ENCODE measurements at regions not wholly inside any gene's neighbourhood (a gene's known extent, or its start where the extent isn't known, plus 50 kb on each side); places are given as distances from the start of the nearest gene placed in this dataset.
A peak's percentile ranks its signal among the peaks of the same experiment; 100 is the strongest.
"Not testable (repeated sequence)": the region's sequence is repeated elsewhere in the genome, so short reads cannot be mapped to it uniquely, and the experiment has no call there.

- peak in 1 of 3 experiments; percentile 33; a peak in 1 of 4 replicates for TF ChIP-seq CTCF (IDR thresholded peaks at IDR 0.05; ENCODE audit: control extremely low read depth in 1 of 3, insufficient read depth in 1 of 3, low read depth in 1 of 3, low read length in 3 of 3)
- TF ChIP-seq JUN (IDR thresholded peaks at IDR 0.05; ENCODE audit: low read depth, low read length); TCF12 (IDR thresholded peaks at IDR 0.05; ENCODE audit: low read depth, low read length); POLR2A (IDR thresholded peaks at IDR 0.05; ENCODE audit: control extremely low read depth in 1 of 2, low read depth in 2 of 2, low read length in 2 of 2); SIN3A (conservative IDR thresholded peaks at IDR 0.05 in 1 of 2, IDR thresholded peaks at IDR 0.05 in 1 of 2; ENCODE audit: low read depth in 1 of 2, low read length in 2 of 2); SRF (IDR thresholded peaks at IDR 0.05; ENCODE audit: low read depth, low read length); CHD1 (IDR thresholded peaks at IDR 0.05; ENCODE audit: low read depth, low read length); GTF2F1 (IDR thresholded peaks at IDR 0.05; ENCODE audit: borderline replicate concordance, low read depth, low read length); USF2 (IDR thresholded peaks at IDR 0.05; ENCODE audit: low read length); EZH2 (IDR thresholded peaks at IDR 0.05; ENCODE audit: low read depth, low read length, severe bottlenecking); KDM5A (IDR thresholded peaks at IDR 0.05; ENCODE audit: low read length): not testable (repeated sequence)
Observed at GRCh38 chr14:106421431-106422033, 895.1 kb downstream of the TMEM121 start.

All from H1 (cell line).